Loucy (cell line): ENCODE measurements at regions not wholly inside any gene's neighbourhood (a gene's known extent, or its start where the extent isn't known, plus 50 kb on each side); places are given as distances from the start of the nearest gene placed in this dataset.

Experiments
- H2AFZ ChIP-seq: fragments of 200-600 bp; sonication (generic); 2 replicates; pipeline ENCODE4 v1.6.0; 2016; ENCODE audit warnings: antibody characterized with exemption, mild to moderate bottlenecking, low read length, moderate library complexity
- H3F3A ChIP-seq: fragments of 200-600 bp; 2 replicates; pipeline ENCODE4 v1.6.0; 2016; ENCODE audit warnings: antibody characterized with exemption, low read depth, mild to moderate bottlenecking
- H3K27me3 ChIP-seq: fragments of 200-600 bp; sonication (generic); 2 replicates; pipeline ENCODE4 v1.6.1; 2014; ENCODE audit warnings: low read length, mild to moderate bottlenecking; ENCODE audit not compliant: insufficient read depth, poor library complexity, severe bottlenecking
- H3K36me3 ChIP-seq: fragments of 200-600 bp; sonication (generic); 2 replicates; pipeline ENCODE4 v1.6.1; 2016; ENCODE audit warnings: low read length; ENCODE audit not compliant: insufficient read depth
- H3K4me1 ChIP-seq: fragments of 200-600 bp; sonication (generic); 2 replicates; pipeline ENCODE4 v1.5.1; 2014; ENCODE audit warnings: low read length, mild to moderate bottlenecking; ENCODE audit not compliant: insufficient read depth, poor library complexity, severe bottlenecking
- H3K4me2 ChIP-seq: fragments of 200-600 bp; sonication (generic); 2 replicates; pipeline ENCODE4 v1.6.0; 2014; ENCODE audit warnings: antibody characterized with exemption, low read length, low read depth, mild to moderate bottlenecking; ENCODE audit not compliant: poor library complexity, severe bottlenecking
- H3K4me3 ChIP-seq: fragments of 200-600 bp; sonication (generic); 2 replicates; pipeline ENCODE4 v1.5.1; 2014; ENCODE audit warnings: low read length, mild to moderate bottlenecking, mixed read lengths; ENCODE audit not compliant: poor library complexity, severe bottlenecking
- H3K79me2 ChIP-seq: fragments of 200-600 bp; sonication (generic); 2 replicates; pipeline ENCODE4 v1.6.1; 2014; ENCODE audit warnings: low read length; ENCODE audit not compliant: insufficient read depth
- H3K9ac ChIP-seq: fragments of 200-600 bp; sonication (generic); 2 replicates; pipeline ENCODE4 v1.6.0; 2014; ENCODE audit warnings: mild to moderate bottlenecking, low read depth, low read length, moderate library complexity; ENCODE audit not compliant: poor library complexity, severe bottlenecking
- H3K9me2 ChIP-seq: fragments of 200-600 bp; sonication (generic); replicated peaks from 2 replicates; pipeline ENCODE4 v1.6.1; 2016; ENCODE audit warnings: low read depth, low read length, mixed read lengths
- H3K9me3 ChIP-seq: fragments of 200-600 bp; sonication (generic); 2 replicates; pipeline ENCODE4 v1.6.1; 2014; ENCODE audit warnings: mild to moderate bottlenecking, antibody characterized with exemption, low read length, low read depth; ENCODE audit not compliant: insufficient read depth
- H4K20me1 ChIP-seq: fragments of 200-600 bp; sonication (generic); 2 replicates; pipeline ENCODE4 v1.6.0; 2014; ENCODE audit warnings: antibody characterized with exemption, low read length, mild to moderate bottlenecking; ENCODE audit not compliant: insufficient read depth, poor library complexity, severe bottlenecking
- EZH2phosphoT487 ChIP-seq: fragments of 200-600 bp; IDR thresholded peaks from 2 replicates; pipeline ENCODE4 v1.6.1; 2018; ENCODE audit warnings: antibody characterized with exemption, mild to moderate bottlenecking, moderate library complexity, borderline replicate concordance
- TF ChIP-seq, protein P1 (sequence below): fragments of 200-600 bp; sonication (generic); conservative IDR thresholded peaks from 2 replicates; pipeline ENCODE4 v1.5.1; 2014; ENCODE audit warnings: mild to moderate bottlenecking, antibody characterized with exemption, low read length

- Histone ChIP-seq H3K4me2 (no peak overlapping the region), H3K36me3 (no peaks in the 10 kb centered on the region), H3F3A (no peaks in the 10 kb centered on the region), H3K9me3 (no peaks in the 10 kb centered on the region), H3K27me3 (no peaks in the 10 kb centered on the region), H3K9me2 (no peaks in the 10 kb centered on the region), H3K9ac (no peak overlapping the region), H3K79me2 (no peaks in the 10 kb centered on the region), H4K20me1 (no peaks in the 10 kb centered on the region), H3K4me1 (no peaks in the 10 kb centered on the region), H2AFZ (no peak overlapping the region), H3K4me3 (no peak overlapping the region)
- TF ChIP-seq EZH2phosphoT487 = no peak
- TF ChIP-seq, protein P1, sequence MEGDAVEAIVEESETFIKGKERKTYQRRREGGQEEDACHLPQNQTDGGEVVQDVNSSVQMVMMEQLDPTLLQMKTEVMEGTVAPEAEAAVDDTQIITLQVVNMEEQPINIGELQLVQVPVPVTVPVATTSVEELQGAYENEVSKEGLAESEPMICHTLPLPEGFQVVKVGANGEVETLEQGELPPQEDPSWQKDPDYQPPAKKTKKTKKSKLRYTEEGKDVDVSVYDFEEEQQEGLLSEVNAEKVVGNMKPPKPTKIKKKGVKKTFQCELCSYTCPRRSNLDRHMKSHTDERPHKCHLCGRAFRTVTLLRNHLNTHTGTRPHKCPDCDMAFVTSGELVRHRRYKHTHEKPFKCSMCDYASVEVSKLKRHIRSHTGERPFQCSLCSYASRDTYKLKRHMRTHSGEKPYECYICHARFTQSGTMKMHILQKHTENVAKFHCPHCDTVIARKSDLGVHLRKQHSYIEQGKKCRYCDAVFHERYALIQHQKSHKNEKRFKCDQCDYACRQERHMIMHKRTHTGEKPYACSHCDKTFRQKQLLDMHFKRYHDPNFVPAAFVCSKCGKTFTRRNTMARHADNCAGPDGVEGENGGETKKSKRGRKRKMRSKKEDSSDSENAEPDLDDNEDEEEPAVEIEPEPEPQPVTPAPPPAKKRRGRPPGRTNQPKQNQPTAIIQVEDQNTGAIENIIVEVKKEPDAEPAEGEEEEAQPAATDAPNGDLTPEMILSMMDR = no peak
Measured at GRCh38 chr4:129369361-129370010, 273.5 kb downstream of the C4orf33 start.

DNA sequence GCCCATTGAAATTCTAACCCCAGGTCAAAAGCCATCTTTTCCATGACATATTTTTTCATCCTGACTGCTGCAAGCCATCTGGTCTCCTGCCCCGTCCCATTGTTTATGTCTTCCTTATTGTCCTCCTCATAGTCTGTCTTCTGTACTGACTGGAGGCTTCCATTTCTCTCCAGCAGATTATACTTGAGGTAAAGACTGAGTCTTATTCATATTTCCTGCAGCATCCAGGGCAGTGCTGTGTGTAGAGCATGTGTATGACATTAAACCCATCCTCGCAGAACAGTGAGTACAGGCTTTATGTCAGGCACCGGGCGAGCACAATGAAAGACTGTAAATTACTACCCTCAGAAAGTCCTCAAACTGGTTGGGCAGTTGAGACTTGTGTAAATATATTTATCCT, 275.1 kb downstream of the C4orf33 start:
- H3K4me3 ChIP-seq = no peak overlapping the region
- H3K4me2 ChIP-seq = no peak overlapping the region
- TF ChIP-seq, protein P1 = no peak
- no peak for TF ChIP-seq EZH2phosphoT487
- no peak overlapping the region for H3K9ac ChIP-seq
- no peak overlapping the region for H2AFZ ChIP-seq
- no peaks in the 10 kb centered on the region for H3K9me2 ChIP-seq
- H3K27me3 ChIP-seq = no peaks in the 10 kb centered on the region
- no peaks in the 10 kb centered on the region for H3F3A ChIP-seq
- H3K79me2 ChIP-seq = no peaks in the 10 kb centered on the region
- no peaks in the 10 kb centered on the region for H3K9me3 ChIP-seq
- no peaks in the 10 kb centered on the region for H4K20me1 ChIP-seq
- no peaks in the 10 kb centered on the region for H3K36me3 ChIP-seq
- no peaks in the 10 kb centered on the region for H3K4me1 ChIP-seq

GRCh38 chr4:129371926-129372325, 276.0 kb downstream of the C4orf33 start:
- no peaks in the 10 kb centered on the region for H3F3A ChIP-seq
- TF ChIP-seq, protein P1 = no peak
- no peak for TF ChIP-seq EZH2phosphoT487
- H3K27me3 ChIP-seq = no peaks in the 10 kb centered on the region
- H3K36me3 ChIP-seq = no peaks in the 10 kb centered on the region
- no peaks in the 10 kb centered on the region for H4K20me1 ChIP-seq
- H2AFZ ChIP-seq = no peak overlapping the region
- no peak overlapping the region for H3K4me3 ChIP-seq
- H3K9me2 ChIP-seq = no peaks in the 10 kb centered on the region
- no peaks in the 10 kb centered on the region for H3K9me3 ChIP-seq
- H3K9ac ChIP-seq = no peak overlapping the region
- no peaks in the 10 kb centered on the region for H3K79me2 ChIP-seq
- H3K4me1 ChIP-seq = no peaks in the 10 kb centered on the region
- H3K4me2 ChIP-seq = no peak overlapping the region
